GM18873 (cell line): ENCODE measurements at regions not wholly inside any gene's neighbourhood (a gene's known extent, or its start where the extent isn't known, plus 50 kb on each side); places are given as distances from the start of the nearest gene placed in this dataset.

Experiments
- ATAC-seq: cut with Tn5 transposase; IDR thresholded peaks from one replicate; pipeline ENCODE4 v1.9.1; 2021; ENCODE audit warnings: mild to moderate bottlenecking, moderate library complexity, moderate number of reproducible peaks; ENCODE audit not compliant: unreplicated experiment, low FRiP score

GRCh38 chr4:176002007-176002613 is 63.5 kb upstream of the WDR17 start:
- peak; percentile 62 for ATAC-seq

- ATAC-seq = no peak
These were observed 59.9 kb upstream of the WDR17 start for GRCh38 chr4:176005766-176006165.

GRCh38 chr4:176009254-176009653 is 56.4 kb upstream of the WDR17 start:
- no peak for ATAC-seq

- no peak for ATAC-seq
These were observed 54.1 kb upstream of the WDR17 start for GRCh38 chr4:176011529-176011928.

GRCh38 chr4:176013476-176014247 is 52.0 kb upstream of the WDR17 start:
- peak; percentile 94 for ATAC-seq

- no peak for ATAC-seq
These were observed 51.0 kb upstream of the WDR17 start for GRCh38 chr4:176014583-176015108.
